Smooth muscle cell (in vitro differentiated cells): ENCODE measurements at regions not wholly inside any gene's neighbourhood (a gene's known extent, or its start where the extent isn't known, plus 50 kb on each side); places are given as distances from the start of the nearest gene placed in this dataset.

ENCODE experiments used
- DNase-seq: peaks from one replicate; lab custom pipeline; 2025; ENCODE audit not compliant: unreplicated experiment; lab: John Stamatoyannopoulos, UW
- H2AFZ ChIP-seq: fragments of 200-600 bp; sonication (generic); 2 replicates; pipeline ENCODE4 v1.6.0; 2016; ENCODE audit warnings: antibody characterized with exemption, low read depth, mild to moderate bottlenecking
- H3F3A ChIP-seq: fragments of 200-600 bp; sonication (generic); 2 replicates; pipeline ENCODE4 v1.6.0; 2017; ENCODE audit warnings: antibody characterized with exemption, low read depth
- H3K27ac ChIP-seq: fragments of 200-600 bp; sonication (generic); 2 replicates; pipeline ENCODE4 v1.5.1; 2016; ENCODE audit warnings: low read depth, mild to moderate bottlenecking
- H3K27me3 ChIP-seq: fragments of 200-600 bp; sonication (generic); 2 replicates; pipeline ENCODE4 v1.6.1; 2016; ENCODE audit warnings: low read depth, mild to moderate bottlenecking
- H3K36me3 ChIP-seq: fragments of 200-600 bp; sonication (generic); 2 replicates; pipeline ENCODE4 v1.5.1; 2016; ENCODE audit warnings: low read depth
- H3K4me1 ChIP-seq: fragments of 200-600 bp; sonication (generic); 2 replicates; pipeline ENCODE4 v1.5.1; 2016; ENCODE audit warnings: low read depth
- H3K4me2 ChIP-seq: fragments of 200-600 bp; sonication (generic); 2 replicates; pipeline ENCODE4 v1.6.0; 2016; ENCODE audit warnings: mild to moderate bottlenecking
- H3K4me3 ChIP-seq: fragments of 200-600 bp; sonication (generic); 2 replicates; pipeline ENCODE4 v1.5.1; 2016; ENCODE audit warnings: mild to moderate bottlenecking
- H3K79me2 ChIP-seq: fragments of 200-600 bp; sonication (generic); 2 replicates; pipeline ENCODE4 v1.6.0; 2016; ENCODE audit warnings: low read depth, mild to moderate bottlenecking
- H3K9ac ChIP-seq: fragments of 200-600 bp; sonication (generic); 2 replicates; pipeline ENCODE4 v1.6.0; 2016; ENCODE audit warnings: low read depth
- H3K9me3 ChIP-seq: fragments of 200-600 bp; sonication (generic); replicated peaks from 2 replicates; pipeline ENCODE4 v1.5.1; 2016; ENCODE audit warnings: low read depth
- H4K20me1 ChIP-seq: fragments of 200-600 bp; sonication (generic); 2 replicates; pipeline ENCODE4 v1.6.0; 2016; ENCODE audit warnings: low read depth
- WGBS: methylation state at CpG from one replicate; pipeline ENCODE4 v1.1.7; 2016; ENCODE audit warnings: low lambda C conversion rate; 5-methylcytosine and 5-hydroxymethylcytosine counted together
- TF ChIP-seq, protein P1 (sequence below): fragments of 200-600 bp; sonication (generic); IDR thresholded peaks from 2 replicates; pipeline ENCODE4 v1.5.1; 2017; ENCODE audit warnings: borderline replicate concordance, mild to moderate bottlenecking, antibody characterized with exemption; ENCODE audit not compliant: insufficient read depth, poor library complexity, severe bottlenecking

DNA sequence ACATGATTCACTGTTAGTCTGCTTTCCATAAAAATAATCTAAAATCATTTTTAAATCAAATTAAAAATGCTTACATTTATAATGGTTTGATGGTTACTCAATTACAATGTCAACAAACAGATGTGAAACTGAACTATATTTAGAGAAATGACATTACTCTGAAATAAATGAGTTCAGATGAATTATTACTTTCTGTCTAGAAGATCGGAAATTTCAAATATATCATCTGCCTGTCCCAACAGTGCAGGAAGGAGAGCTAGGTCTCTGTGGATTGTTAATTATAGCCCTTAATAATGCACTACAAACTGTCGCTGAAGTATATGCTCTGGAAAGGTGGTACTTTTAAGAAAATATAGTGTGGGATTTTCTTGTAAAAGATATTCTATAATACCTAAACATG lies 109.8 kb downstream of the DSEL start:
- DNase-seq: no peak
- H3F3A ChIP-seq: peaks cover 10% of the 10 kb centered on the region
- H3K4me1 ChIP-seq: no peaks in the 10 kb centered on the region
- H3K4me2 ChIP-seq: no peak overlapping the region
- H3K4me3 ChIP-seq: no peak overlapping the region
- H3K9me3 ChIP-seq: no peaks in the 10 kb centered on the region
- H3K27me3 ChIP-seq: no peaks in the 10 kb centered on the region
- H3K27ac ChIP-seq: no peak overlapping the region
- H4K20me1 ChIP-seq: no peaks in the 10 kb centered on the region
- 95% methylated on average over 2 of the region's 2 CpGs for WGBS
- TF ChIP-seq, protein P1, sequence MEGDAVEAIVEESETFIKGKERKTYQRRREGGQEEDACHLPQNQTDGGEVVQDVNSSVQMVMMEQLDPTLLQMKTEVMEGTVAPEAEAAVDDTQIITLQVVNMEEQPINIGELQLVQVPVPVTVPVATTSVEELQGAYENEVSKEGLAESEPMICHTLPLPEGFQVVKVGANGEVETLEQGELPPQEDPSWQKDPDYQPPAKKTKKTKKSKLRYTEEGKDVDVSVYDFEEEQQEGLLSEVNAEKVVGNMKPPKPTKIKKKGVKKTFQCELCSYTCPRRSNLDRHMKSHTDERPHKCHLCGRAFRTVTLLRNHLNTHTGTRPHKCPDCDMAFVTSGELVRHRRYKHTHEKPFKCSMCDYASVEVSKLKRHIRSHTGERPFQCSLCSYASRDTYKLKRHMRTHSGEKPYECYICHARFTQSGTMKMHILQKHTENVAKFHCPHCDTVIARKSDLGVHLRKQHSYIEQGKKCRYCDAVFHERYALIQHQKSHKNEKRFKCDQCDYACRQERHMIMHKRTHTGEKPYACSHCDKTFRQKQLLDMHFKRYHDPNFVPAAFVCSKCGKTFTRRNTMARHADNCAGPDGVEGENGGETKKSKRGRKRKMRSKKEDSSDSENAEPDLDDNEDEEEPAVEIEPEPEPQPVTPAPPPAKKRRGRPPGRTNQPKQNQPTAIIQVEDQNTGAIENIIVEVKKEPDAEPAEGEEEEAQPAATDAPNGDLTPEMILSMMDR: no peak
- H3K9ac ChIP-seq: no peak overlapping the region
- H2AFZ ChIP-seq: no peak overlapping the region
- no peaks in the 10 kb centered on the region for H3K36me3 ChIP-seq
- H3K79me2 ChIP-seq: no peaks in the 10 kb centered on the region

DNA sequence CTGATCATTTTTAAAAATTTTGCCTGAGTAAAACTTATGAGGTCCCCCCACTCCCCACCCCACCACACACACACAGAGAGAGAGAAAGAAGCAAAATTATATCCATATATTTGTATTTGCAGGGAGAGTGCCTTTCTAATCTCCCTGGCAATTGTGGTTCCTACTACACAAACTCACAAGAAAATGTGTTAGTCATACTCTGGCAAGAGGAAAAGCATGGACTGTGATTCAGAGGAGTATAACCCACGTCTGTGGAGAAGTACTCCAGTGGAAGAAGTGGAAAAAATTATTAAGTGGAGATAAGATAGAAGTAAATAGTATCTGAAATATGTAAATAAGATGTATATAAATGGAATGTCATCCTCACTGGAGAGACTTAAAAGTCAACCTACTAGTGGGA lies 114.0 kb downstream of the DSEL start:
- Histone ChIP-seq H3K79me2 (no peaks in the 10 kb centered on the region), H3K27ac (peak overlapping the region; percentile 85), H3K4me3 (no peak overlapping the region), H4K20me1 (no peaks in the 10 kb centered on the region), H3K36me3 (no peaks in the 10 kb centered on the region), H2AFZ (no peak overlapping the region), H3K9ac (peak overlapping the region; percentile 46), H3F3A (peaks cover 10% of the 10 kb centered on the region), H3K4me2 (peak overlapping the region; percentile 50), H3K9me3 (no peaks in the 10 kb centered on the region), H3K27me3 (no peaks in the 10 kb centered on the region), H3K4me1 (no peaks in the 10 kb centered on the region)
- WGBS: 8% methylated on average over 1 of the region's 1 CpG
- TF ChIP-seq, protein P1: no peak
- DNase-seq: no peak

GRCh38 chr18:67400502-67401117 lies 115.9 kb downstream of the DSEL start:
- H2AFZ ChIP-seq: peak overlapping the region; percentile 82
- no peaks in the 10 kb centered on the region for H3K4me1 ChIP-seq
- peak overlapping the region; percentile 58 for H3K4me2 ChIP-seq
- H3K9me3 ChIP-seq: no peaks in the 10 kb centered on the region
- H3K36me3 ChIP-seq: no peaks in the 10 kb centered on the region
- H3K4me3 ChIP-seq: no peak overlapping the region
- H3K27me3 ChIP-seq: no peaks in the 10 kb centered on the region
- H3K9ac ChIP-seq: peak overlapping the region; percentile 37
- H3K79me2 ChIP-seq: no peaks in the 10 kb centered on the region
- H4K20me1 ChIP-seq: no peaks in the 10 kb centered on the region
- no peak for DNase-seq
- TF ChIP-seq, protein P1: no peak
- WGBS: 46% methylated on average over 4 of the region's 4 CpGs
- peaks cover 6% of the 10 kb centered on the region for H3F3A ChIP-seq
- peak overlapping the region; percentile 85 for H3K27ac ChIP-seq

GRCh38 chr18:67386032-67386431 lies 130.5 kb downstream of the DSEL start:
- Histone ChIP-seq H3K27me3 (no peaks in the 10 kb centered on the region), H3K36me3 (no peaks in the 10 kb centered on the region), H3K27ac (peak overlapping the region; percentile 62), H3K9me3 (no peaks in the 10 kb centered on the region), H3K9ac (no peak overlapping the region), H3K4me2 (peak overlapping the region; percentile 39), H3K4me1 (no peaks in the 10 kb centered on the region), H3K79me2 (no peaks in the 10 kb centered on the region), H3F3A (peaks cover 3% of the 10 kb centered on the region), H3K4me3 (no peak overlapping the region), H4K20me1 (no peaks in the 10 kb centered on the region), H2AFZ (peak overlapping the region; percentile 39)
- DNase-seq: no peak
- TF ChIP-seq, protein P1: no peak
- 48% methylated on average over 3 of the region's 3 CpGs for WGBS
